SJCRH30 (cell line): ENCODE measurements at regions not wholly inside any gene's neighbourhood (a gene's known extent, or its start where the extent isn't known, plus 50 kb on each side); places are given as distances from the start of the nearest gene placed in this dataset.

Experiments
- DNase-seq, 2 experiments: peaks; one replicate each; pipeline ENCODE4 v3.0.0-alpha.2; 2015 to 2020
- H3K27ac ChIP-seq: fragments of 250-450 bp; sonication (Bioruptor Pico); 2 replicates; pipeline ENCODE4 v1.5.1; 2020; ENCODE audit warnings: mild to moderate bottlenecking, moderate library complexity
- H3K27me3 ChIP-seq: fragments of 250-450 bp; sonication (Bioruptor Pico); 2 replicates; pipeline ENCODE4 v1.5.1; 2020; ENCODE audit warnings: mild to moderate bottlenecking, moderate library complexity
- H3K36me3 ChIP-seq: fragments of 250-450 bp; sonication (Bioruptor Pico); 2 replicates; pipeline ENCODE4 v1.5.1; 2020; ENCODE audit warnings: mild to moderate bottlenecking, moderate library complexity
- H3K4me1 ChIP-seq: fragments of 250-450 bp; sonication (Bioruptor Pico); 2 replicates; pipeline ENCODE4 v1.5.1; 2020; ENCODE audit warnings: mild to moderate bottlenecking, moderate library complexity
- H3K4me3 ChIP-seq: fragments of 250-450 bp; sonication (Bioruptor Pico); 2 replicates; pipeline ENCODE4 v1.5.1; 2020; ENCODE audit warnings: mild to moderate bottlenecking, moderate library complexity
- H3K9me3 ChIP-seq: fragments of 250-450 bp; sonication (Bioruptor Pico); replicated peaks from 2 replicates; pipeline ENCODE4 v1.5.1; 2020; ENCODE audit warnings: mild to moderate bottlenecking, moderate library complexity

DNA sequence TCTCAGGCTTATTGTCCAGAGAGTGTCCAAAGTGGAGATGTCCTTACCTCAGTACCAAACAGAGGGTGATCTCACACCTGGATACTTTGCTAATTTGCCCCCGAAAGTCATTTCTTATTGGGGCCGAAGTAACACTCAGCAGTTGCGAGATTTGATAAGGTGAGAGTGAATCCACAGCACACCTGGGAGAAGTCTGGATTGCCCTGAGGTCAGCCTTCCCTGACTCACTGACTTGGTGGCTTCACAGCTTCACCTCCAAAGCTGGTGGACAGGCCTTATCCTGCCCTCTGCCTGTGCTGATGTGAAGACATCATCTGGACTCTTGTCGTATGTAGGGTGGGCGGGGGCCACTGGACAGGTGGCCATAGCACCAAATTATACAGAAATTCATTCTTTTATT, 101.9 kb upstream of the ARMC2 start:
- no peak for DNase-seq
- H3K36me3 ChIP-seq: no peaks in the 10 kb centered on the region
- no peak overlapping the region for H3K4me3 ChIP-seq
- no peak overlapping the region for H3K27ac ChIP-seq
- H3K9me3 ChIP-seq: no peaks in the 10 kb centered on the region
- H3K27me3 ChIP-seq: no peaks in the 10 kb centered on the region
- peaks cover 11% of the 10 kb centered on the region for H3K4me1 ChIP-seq

DNA sequence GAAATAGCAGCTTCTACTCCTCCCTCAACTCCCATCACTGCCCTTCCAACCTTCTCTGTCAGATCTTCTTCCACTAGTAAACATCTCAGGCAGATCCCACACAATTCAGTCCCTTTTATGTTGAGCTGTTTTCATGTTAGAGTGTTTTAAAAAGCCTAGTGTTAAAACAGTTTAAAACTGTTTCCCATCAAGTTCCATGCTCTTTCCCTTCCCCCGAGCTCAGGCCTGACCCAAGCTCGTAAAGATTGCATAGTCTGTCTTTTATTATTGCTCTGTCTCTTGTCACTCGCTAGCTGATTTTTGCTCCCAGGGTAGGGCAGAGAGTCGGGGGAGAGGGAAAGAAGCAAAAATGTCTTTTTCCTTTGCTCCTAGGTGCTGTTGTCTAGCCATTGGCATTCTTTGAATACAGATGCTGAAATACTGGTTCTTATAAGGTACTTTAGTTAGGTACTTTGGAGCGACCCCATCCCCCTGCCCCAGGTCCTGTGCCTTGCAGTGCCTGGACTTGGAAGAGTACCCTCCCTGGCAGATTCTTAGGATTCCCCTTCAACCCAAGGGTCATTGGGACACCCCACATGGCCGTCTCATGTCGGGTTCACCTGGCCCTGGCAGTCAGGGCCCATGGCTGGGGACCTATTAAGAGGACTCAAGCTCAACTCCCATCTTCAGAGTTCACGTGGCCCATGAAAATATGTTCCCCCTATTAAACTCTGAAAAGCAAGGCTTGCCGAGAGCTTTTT, 101.2 kb upstream of the ARMC2 start:
- Histone ChIP-seq H3K4me3 (no peak overlapping the region), H3K9me3 (no peaks in the 10 kb centered on the region), H3K4me1 (peaks cover 11% of the 10 kb centered on the region), H3K27me3 (no peaks in the 10 kb centered on the region), H3K36me3 (no peaks in the 10 kb centered on the region), H3K27ac (no peak overlapping the region)
- DNase-seq: no peak

DNA sequence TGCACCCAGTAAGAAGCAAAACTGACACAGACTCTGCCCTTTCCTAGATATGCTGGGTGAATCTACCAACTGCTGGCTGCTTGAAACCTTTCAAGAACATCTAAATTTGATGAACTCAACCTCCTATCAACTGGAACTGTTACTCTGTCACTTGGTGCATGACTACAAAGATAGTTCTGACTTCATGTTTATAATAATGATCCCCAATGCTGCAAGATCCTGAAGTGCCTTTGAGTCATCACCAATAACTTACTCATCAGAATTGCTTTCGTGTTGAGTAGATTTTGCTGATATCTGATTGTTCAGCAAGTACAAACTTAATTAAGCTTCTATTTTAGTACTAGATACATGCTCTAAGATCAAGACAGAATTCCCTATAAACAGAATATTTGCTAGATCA, 100.2 kb upstream of the ARMC2 start:
- no peaks in the 10 kb centered on the region for H3K9me3 ChIP-seq
- H3K27ac ChIP-seq: no peak overlapping the region
- H3K27me3 ChIP-seq: no peaks in the 10 kb centered on the region
- H3K4me3 ChIP-seq: no peak overlapping the region
- DNase-seq: no peak
- H3K4me1 ChIP-seq: peaks cover 16% of the 10 kb centered on the region
- no peaks in the 10 kb centered on the region for H3K36me3 ChIP-seq

DNA sequence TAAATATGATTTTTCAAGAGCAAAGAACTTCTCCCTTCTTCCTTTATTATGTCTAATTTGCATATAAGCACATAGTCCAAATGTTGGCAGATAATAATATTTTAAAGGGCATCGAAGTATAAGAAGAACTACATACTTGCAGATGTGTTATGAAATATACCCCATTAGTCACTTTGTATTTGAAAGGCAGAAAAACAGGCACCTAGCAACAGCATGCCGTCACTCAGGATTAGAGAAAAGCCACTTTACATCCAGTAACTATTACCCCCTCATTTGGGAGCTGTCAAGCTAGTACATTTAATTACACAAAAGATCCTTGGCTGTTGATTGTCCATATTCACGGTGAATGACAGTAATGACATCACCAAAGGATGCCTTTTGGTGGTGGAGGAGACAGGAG, 99.3 kb upstream of the ARMC2 start:
- H3K36me3 ChIP-seq: no peaks in the 10 kb centered on the region
- no peak for DNase-seq

DNA sequence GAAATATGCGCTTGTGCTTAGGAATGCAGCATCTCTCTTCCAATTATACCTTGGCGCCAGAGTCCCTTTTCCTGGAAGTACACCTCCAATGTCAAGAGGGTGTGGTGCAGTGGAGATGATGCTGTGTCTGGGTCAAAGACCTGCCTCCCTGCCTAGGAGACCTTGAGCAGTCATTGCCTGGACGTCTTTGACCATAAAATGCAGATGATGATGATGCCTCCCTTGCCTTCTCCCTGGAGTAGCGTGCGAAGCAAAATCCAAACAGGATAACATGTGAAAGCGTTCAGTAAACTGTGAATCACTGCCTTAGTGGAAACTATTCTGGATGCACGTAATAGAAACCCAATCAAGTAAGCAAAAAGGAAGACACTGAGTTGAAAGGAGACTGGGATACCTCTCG, 97.4 kb upstream of the ARMC2 start:
- Histone ChIP-seq H3K4me1 (peaks cover 11% of the 10 kb centered on the region), H3K27me3 (no peaks in the 10 kb centered on the region), H3K36me3 (no peaks in the 10 kb centered on the region), H3K9me3 (no peaks in the 10 kb centered on the region), H3K27ac (no peak overlapping the region), H3K4me3 (no peak overlapping the region)
- no peak for DNase-seq

More for the DNA sequence above, 99.3 kb upstream of the ARMC2 start:
- Histone ChIP-seq H3K27ac (no peak overlapping the region), H3K4me1 (peaks cover 22% of the 10 kb centered on the region), H3K27me3 (no peaks in the 10 kb centered on the region), H3K4me3 (no peak overlapping the region), H3K9me3 (no peaks in the 10 kb centered on the region)

DNA sequence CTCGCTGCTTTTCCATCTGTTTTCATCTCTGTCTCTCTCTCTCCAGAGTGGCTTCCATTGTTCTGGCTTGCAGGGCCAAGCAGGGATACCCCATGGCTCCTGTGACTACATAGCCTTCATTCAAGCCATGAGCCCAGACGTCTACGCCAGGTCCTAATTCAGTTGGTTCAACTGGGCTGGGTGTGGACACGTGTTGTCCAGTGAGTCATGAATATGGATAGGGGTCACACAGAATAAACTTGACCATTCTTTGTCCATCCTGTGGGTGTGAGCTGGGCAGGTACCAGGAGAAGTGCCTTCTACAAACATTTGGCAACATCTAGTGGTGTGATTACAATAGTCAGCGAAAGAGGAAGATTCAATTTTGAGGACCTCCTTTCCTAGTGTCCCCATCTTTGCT, 96.9 kb upstream of the ARMC2 start:
- Histone ChIP-seq H3K27me3 (no peaks in the 10 kb centered on the region), H3K9me3 (no peaks in the 10 kb centered on the region), H3K27ac (no peak overlapping the region), H3K36me3 (no peaks in the 10 kb centered on the region), H3K4me1 (peaks cover 11% of the 10 kb centered on the region), H3K4me3 (no peak overlapping the region)
- no peak for DNase-seq

DNA sequence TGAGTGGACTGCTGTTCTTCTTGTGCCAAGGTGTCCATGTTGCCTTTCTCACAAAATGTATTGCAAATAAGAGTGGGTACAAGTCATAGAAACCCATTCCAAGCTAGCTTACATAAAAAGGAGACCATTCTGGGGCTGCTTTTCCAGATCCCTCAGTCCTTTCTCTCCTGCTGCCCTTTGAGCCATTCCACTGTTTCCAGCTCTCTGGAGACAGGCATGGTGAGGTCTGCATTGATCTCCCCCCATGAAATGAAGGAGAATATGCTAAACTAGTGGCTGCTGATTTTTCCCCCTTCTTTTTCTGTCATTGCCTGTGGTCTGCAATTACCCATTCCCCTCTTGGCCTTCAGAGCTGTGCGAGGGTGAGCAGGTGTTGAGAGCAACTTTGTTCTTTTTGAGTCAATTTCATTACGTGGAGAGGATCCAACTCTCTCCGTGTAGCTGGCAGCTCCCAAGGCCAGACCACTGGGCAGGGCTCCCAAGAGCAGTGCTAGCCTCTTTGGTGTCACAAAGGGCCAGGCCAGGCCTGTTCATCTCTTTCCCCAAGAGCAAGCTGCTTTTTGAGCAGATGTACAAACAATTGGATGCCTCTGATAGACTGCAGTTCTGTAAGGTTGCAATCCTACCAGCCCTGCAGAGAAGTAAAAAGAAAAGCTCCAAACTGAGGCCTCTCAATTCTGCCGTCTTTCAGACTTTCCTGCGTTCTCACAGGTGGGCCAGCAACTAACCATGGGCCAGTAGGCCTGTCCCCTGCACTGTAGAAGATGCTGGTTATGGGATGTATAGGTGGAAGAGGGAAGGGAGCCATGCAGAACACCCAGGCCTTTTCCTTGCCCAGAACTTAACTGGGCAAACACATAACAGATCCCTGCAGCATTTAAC, 96.1 kb upstream of the ARMC2 start:
- DNase-seq: no peak
- Histone ChIP-seq H3K27ac (no peak overlapping the region), H3K36me3 (no peaks in the 10 kb centered on the region), H3K27me3 (no peaks in the 10 kb centered on the region), H3K4me1 (peaks cover 11% of the 10 kb centered on the region), H3K4me3 (no peak overlapping the region), H3K9me3 (no peaks in the 10 kb centered on the region)

DNA sequence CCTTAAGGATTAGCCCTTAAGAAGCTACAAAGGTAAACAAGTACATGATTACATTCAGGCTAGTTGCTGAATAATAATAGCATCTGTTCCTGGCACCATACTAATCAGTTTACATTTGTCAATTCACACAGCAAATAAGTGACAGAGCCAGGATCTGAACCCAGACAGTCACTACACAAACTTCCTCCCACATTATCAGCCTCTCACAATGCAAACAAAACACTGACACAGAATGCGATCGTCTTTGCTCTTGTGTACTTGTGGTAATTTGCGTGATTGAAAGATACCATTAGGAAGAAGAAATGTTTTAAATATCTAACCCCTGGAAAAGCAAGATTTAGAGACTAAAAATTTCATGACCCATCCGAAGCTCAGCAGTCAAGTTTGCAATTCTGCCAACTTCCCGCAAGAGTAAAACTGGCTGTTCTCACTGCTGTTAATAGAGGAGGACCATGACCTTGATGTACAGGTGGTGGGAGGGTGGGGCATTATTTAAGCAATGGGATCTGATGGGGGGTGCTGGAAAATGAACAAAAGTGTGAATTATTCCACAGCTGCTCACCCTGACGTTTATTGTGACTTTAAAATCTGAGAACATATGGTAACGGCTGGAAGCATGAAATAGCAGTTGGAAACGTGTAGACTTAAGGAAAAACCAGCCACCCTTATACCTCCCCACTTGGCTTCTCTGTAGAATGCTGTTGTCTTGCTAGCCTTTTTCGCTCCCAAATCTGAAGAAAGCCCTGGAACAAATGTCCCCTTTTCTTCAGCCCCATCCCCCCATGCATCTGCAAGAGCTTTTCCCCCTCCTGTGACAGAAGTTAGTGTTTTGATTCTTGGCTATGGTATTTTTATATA, 95.3 kb upstream of the ARMC2 start:
- DNase-seq: peak in 1 of 2 experiments; percentile 52
- Histone ChIP-seq H3K27me3 (no peaks in the 10 kb centered on the region), H3K4me3 (no peak overlapping the region), H3K9me3 (no peaks in the 10 kb centered on the region), H3K27ac (peak overlapping the region; percentile 7; the same call in 1 of the 2 replicates), H3K36me3 (no peaks in the 10 kb centered on the region), H3K4me1 (peaks cover 11% of the 10 kb centered on the region)

DNA sequence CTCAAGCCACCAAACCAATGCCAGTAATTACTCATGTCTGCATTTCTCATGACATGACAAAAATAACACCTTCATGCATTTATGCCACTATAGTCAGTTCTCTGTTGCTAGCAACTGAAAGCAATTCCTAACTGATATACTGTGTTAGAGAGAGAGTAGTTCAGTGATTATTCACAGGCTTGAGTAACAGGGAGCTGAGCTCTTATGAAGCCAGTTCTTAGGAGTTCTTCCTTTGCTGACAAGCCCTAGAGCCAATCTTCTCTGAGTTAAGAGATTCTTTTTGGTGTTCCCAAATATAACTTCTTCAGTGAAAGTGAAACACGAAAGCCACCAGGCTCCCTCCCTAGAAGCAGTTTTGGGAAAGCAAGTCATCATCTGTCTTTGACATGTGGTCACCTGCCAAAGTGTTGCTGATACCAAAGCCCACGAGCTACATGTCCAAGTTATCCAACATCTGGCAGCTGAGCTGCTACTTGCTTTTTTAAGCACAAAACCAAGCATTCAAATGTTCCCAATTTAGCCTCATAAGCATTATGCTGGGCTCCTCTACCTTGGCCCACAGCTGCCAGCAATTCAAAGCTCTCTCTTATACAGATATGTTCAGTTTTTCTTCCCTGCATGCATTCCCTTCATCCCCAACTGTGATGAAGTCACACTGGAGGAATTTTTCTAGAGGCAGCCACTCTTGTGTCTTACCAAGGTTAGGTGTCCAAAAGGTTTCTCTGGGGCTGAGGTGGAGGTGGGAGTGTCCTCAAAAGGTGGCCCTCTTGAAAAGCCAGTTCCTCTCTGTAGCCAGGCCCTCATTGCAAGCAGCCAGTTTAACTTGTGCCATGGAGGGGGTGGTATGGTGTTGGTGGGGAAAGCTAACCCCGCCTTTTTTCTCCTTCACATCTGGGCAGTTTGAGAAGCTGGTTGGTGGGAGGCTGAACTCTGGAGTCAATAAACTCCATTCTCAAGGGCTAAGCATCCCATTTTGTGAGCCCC, 92.7 kb upstream of the ARMC2 start:
- Histone ChIP-seq H3K4me1 (peaks cover 16% of the 10 kb centered on the region), H3K4me3 (no peak overlapping the region), H3K27ac (no peak overlapping the region), H3K9me3 (no peaks in the 10 kb centered on the region), H3K27me3 (no peaks in the 10 kb centered on the region), H3K36me3 (no peaks in the 10 kb centered on the region)
- DNase-seq: no peak

DNA sequence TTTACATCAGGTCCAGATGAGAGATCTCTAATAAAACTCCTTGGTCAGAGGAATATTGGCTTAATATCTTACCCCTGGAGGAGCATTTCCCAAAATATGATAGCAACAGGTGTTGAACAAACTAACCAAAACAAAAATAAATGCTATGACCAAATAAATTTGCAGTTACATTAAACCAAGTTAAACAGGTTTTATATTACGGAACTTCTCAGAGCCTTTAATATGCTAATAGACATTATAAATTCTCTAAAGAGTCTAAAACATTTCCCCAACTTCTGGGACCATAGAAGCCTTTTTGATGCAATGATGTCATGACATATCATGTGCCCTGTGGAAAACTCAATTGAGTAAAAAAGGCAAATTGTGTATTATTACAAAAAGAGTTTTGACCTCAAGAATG, 90.9 kb upstream of the ARMC2 start:
- Histone ChIP-seq H3K4me3 (no peak overlapping the region), H3K27me3 (no peaks in the 10 kb centered on the region), H3K9me3 (no peaks in the 10 kb centered on the region), H3K27ac (no peak overlapping the region), H3K36me3 (no peaks in the 10 kb centered on the region), H3K4me1 (peaks cover 23% of the 10 kb centered on the region)
- no peak for DNase-seq

DNA sequence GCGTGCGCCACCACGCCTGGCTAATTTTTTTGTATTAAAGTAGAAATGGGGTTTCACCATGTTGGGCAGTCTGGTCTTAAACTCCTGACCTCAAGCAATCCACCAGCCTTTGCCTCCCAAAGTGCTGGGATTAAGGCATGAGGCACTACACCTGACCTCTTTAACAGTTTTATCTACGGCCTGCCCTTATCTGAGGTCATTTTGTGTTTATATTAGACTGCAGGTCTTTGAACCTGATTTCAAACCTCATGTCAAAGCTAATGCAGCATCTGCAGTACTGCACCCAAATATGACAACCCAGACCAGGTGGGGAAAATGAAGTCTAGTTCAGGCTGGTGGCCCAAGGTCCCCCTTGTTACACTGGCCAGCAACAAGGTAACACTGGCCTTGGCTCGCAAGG, 89.3 kb upstream of the ARMC2 start:
- H3K36me3 ChIP-seq: no peaks in the 10 kb centered on the region
- H3K27ac ChIP-seq: no peak overlapping the region
- no peaks in the 10 kb centered on the region for H3K27me3 ChIP-seq
- H3K4me1 ChIP-seq: peaks cover 12% of the 10 kb centered on the region; the same call in 1 of the 2 replicates
- no peak for DNase-seq
- H3K9me3 ChIP-seq: no peaks in the 10 kb centered on the region
- H3K4me3 ChIP-seq: no peak overlapping the region

DNA sequence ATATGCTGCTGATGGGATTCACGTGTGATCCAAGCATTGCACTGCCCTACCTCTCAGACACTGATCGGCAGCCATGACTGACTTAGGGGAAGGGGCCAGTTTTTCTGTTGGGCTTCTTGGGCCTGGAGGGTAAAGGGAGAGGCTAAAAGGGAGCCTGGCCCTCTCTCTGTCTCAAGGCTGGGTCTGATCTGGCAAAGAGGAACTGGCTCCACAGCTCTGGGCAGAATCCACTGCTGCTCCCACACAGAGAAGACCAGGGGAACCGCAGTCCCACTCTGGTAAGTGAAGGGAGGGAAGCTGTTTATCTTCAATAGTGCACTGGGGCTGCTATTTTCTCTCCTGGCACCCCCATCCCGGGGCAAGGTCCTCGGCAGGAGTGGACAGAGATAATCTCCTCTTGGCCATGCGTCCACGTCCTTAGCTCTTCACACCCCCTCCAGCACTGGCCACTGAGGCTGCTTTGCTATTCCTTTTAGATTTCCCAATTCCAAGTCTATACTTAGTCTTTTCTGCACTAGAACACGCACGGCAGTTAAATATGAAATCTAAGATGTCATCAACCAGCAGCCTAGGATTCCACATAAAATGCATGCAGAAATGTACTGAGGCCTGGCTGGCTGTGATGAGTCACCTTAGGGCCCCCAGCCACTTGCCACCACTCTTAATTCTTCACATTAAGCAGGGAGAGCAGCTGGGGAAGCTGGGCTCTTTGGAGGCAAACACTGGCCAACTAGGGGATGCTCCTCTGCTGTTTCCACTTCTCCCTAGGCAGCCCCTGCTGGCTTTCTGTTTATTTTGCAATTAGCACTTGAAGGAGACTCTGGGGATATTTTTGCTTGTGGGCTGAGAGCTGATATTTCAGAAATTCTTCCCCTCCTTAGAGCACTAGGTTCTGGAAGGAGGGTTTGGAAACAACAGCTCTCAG, 87.8 kb upstream of the ARMC2 start:
- H3K4me1 ChIP-seq: peaks cover 12% of the 10 kb centered on the region; the same call in 1 of the 2 replicates
- peak; percentile 81 to 87 for DNase-seq
- H3K27ac ChIP-seq: peak overlapping the region; percentile 52
- H3K36me3 ChIP-seq: no peaks in the 10 kb centered on the region
- H3K9me3 ChIP-seq: no peaks in the 10 kb centered on the region
- H3K27me3 ChIP-seq: no peaks in the 10 kb centered on the region
- peak overlapping the region; percentile 17 for H3K4me3 ChIP-seq

DNA sequence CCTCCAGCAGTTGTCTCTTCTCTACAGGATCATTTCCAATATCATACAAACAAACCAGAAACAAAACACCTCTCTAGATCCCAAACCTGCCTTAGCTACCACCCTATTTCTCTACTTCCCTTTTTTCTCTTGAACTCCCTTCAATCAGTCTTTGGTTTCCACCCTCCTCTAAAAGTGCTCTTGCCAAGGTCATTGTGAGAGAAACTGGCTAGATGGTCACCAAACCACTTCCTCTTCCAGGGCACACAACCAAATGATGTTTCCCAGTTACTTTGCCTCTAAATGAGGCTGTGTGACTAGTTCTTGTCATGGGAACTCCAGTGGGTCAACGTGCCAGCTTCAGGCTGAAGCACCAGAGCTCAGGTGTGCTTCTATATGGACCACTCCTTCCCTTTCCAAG, 85.8 kb upstream of the ARMC2 start:
- Histone ChIP-seq H3K36me3 (no peaks in the 10 kb centered on the region), H3K27me3 (no peaks in the 10 kb centered on the region), H3K27ac (no peak overlapping the region), H3K4me3 (no peak overlapping the region), H3K9me3 (no peaks in the 10 kb centered on the region), H3K4me1 (peaks cover 12% of the 10 kb centered on the region; the same call in 1 of the 2 replicates)
- DNase-seq: no peak
